Lung (tissue), 11 donors: ENCODE measurements at regions not wholly inside any gene's neighbourhood (a gene's known extent, or its start where the extent isn't known, plus 50 kb on each side); places are given as distances from the start of the nearest gene placed in this dataset.

Experiments used
- ATAC-seq: fragments of 200-7000 bp; cut with Tn5 transposase; one replicate; pipeline ENCODE4 v1.9.1; 2020; ENCODE audit warnings: moderate number of reproducible peaks; ENCODE audit not compliant: insufficient read depth, low FRiP score
- DNase-seq, 3 donors: peaks; one replicate each; pipeline ENCODE4 v3.0.0-alpha.2; 2013 to 2017
- H3K27ac ChIP-seq, 2 donors: one replicate each; pipeline ENCODE4 v1.5.1; 2013; ENCODE audit warnings: mild to moderate bottlenecking in 2 of 2, moderate library complexity in 2 of 2, control low read depth in 1 of 2, inconsistent platforms in 1 of 2, low read depth in 1 of 2, low read length in 1 of 2
- H3K27me3 ChIP-seq, 3 donors: one replicate each; pipeline ENCODE4 v1.5.1; 2013; ENCODE audit warnings: low read length in 2 of 3; ENCODE audit not compliant: control insufficient read depth in 3 of 3, insufficient read depth in 3 of 3
- H3K36me3 ChIP-seq, 4 donors: one replicate each; pipeline ENCODE4 v1.5.1; 2013; ENCODE audit warnings: low read length in 4 of 4, mild to moderate bottlenecking in 1 of 4, moderate library complexity in 1 of 4; ENCODE audit not compliant: control insufficient read depth in 4 of 4, insufficient read depth in 4 of 4
- H3K4me1 ChIP-seq, 5 donors: one replicate each; pipeline ENCODE4 v1.5.1; 2013; ENCODE audit warnings: low read length in 5 of 5, mild to moderate bottlenecking in 2 of 5, moderate library complexity in 1 of 5; ENCODE audit not compliant: control insufficient read depth in 5 of 5, insufficient read depth in 5 of 5
- H3K4me3 ChIP-seq: one replicate; pipeline ENCODE4 v1.5.1; 2013; ENCODE audit warnings: mild to moderate bottlenecking, control low read depth, moderate library complexity
- H3K9ac ChIP-seq, 2 donors: one replicate each; pipeline ENCODE4 v1.5.1; 2013; ENCODE audit warnings: low read length in 2 of 2, control low read depth in 1 of 2; ENCODE audit not compliant: insufficient read depth in 1 of 2
- H3K9me3 ChIP-seq, 4 donors: one replicate each; pipeline ENCODE4 v1.5.1; 2013; ENCODE audit warnings: low read length in 3 of 4, mild to moderate bottlenecking in 1 of 4, moderate library complexity in 1 of 4; ENCODE audit not compliant: control insufficient read depth in 4 of 4, insufficient read depth in 3 of 4
- WGBS, 2 donors: extraction: QIAGEN DNeasy Blood & Tissue Kit; methylation state at CpG; one replicate each; pipeline ENCODE4 v1.1.7; 2013; 5-methylcytosine and 5-hydroxymethylcytosine counted together
- TF ChIP-seq, protein P1 (sequence below): IDR thresholded peaks from 2 replicates; pipeline ENCODE4 v1.5.1; 2012; ENCODE audit warnings: mild to moderate bottlenecking; ENCODE audit errors: control extremely low read depth, extremely low read depth
- donor health status: control.
- donor health status: control.
- donor health status: Bipolar disorder and iron deficiency.
- donor health status: healthy.
- donor health status: DM: yes; HTN: yes; CAD: no.

- TF ChIP-seq, protein P1, sequence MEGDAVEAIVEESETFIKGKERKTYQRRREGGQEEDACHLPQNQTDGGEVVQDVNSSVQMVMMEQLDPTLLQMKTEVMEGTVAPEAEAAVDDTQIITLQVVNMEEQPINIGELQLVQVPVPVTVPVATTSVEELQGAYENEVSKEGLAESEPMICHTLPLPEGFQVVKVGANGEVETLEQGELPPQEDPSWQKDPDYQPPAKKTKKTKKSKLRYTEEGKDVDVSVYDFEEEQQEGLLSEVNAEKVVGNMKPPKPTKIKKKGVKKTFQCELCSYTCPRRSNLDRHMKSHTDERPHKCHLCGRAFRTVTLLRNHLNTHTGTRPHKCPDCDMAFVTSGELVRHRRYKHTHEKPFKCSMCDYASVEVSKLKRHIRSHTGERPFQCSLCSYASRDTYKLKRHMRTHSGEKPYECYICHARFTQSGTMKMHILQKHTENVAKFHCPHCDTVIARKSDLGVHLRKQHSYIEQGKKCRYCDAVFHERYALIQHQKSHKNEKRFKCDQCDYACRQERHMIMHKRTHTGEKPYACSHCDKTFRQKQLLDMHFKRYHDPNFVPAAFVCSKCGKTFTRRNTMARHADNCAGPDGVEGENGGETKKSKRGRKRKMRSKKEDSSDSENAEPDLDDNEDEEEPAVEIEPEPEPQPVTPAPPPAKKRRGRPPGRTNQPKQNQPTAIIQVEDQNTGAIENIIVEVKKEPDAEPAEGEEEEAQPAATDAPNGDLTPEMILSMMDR = no peak
- 89 to 95% methylated on average over 1 of the region's 1 CpG for WGBS, 2 donors
- ATAC-seq (no peak), DNase-seq (no peak)
- no peak overlapping the region for H3K4me3 ChIP-seq
- H3K36me3 ChIP-seq = no peaks in the 10 kb centered on the region
- H3K27me3 ChIP-seq = peaks cover 0 to 16% (median 4%) of the 10 kb centered on the region in 3 donors
- H3K9ac ChIP-seq = no peak overlapping the region
- H3K4me1 ChIP-seq = no peaks in the 10 kb centered on the region
- peaks cover 0 to 11% (median 0%) of the 10 kb centered on the region in 4 donors for H3K9me3 ChIP-seq
- H3K27ac ChIP-seq = no peak overlapping the region
Measured at GRCh38 chr12:113680868-113681267, 209.2 kb upstream of the LHX5 start.

DNA sequence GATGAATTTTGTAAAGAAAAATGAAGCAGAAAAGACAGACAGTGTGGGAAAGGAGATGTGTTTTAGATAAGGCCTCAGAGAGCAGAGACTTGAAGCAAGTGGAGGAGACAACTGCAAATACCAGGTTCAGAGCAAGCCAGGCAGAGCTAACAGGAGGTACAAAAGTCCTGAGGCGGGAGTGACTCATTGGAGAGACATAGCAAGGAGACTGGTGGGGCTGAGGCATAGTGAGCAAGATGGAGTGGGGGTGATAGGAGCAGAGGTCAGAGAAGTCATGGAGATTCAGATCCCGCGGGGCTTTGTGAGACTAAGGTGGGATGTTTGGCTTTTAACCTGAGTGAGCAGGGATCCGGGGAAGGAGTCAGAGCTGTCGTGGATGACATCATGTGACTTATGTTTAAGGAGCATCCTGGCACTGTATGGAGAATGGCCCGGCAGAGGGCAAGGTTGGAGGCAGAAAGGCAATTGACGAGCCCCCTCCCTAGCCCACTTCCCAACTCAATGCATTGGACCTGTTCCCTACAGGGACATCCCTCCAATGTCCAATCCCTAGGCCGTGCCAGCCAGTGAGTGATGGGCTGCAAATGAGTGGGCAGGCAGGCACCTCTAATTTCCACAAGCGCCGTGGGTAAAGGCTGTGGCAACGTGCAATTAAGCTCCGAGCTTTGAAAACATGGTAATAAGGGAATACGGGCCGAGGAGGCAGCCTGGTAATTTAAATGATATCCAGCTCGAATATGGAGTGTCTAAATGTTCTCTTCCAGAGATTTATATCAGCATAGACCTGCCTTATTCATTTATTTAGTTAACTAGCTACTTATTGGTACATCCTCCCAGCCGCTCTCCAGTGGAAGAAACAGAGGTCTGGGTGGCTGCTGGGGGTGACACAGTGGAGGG lies 206.8 kb upstream of the LHX5 start:
- Histone ChIP-seq H3K9ac (no peak overlapping the region), H3K4me1 (no peaks in the 10 kb centered on the region), H3K27me3 (peaks cover 4 to 27% (median 7%) of the 10 kb centered on the region in 3 donors), H3K9me3 (peaks cover 0 to 4% (median 0%) of the 10 kb centered on the region in 4 donors), H3K36me3 (no peaks in the 10 kb centered on the region), H3K27ac (no peak overlapping the region), H3K4me3 (no peak overlapping the region)
- TF ChIP-seq, protein P1 = no peak
- DNase-seq (no peak), ATAC-seq (no peak)
- WGBS, 2 donors = 65 to 77% methylated on average over 16 of the region's 16 CpGs

DNA sequence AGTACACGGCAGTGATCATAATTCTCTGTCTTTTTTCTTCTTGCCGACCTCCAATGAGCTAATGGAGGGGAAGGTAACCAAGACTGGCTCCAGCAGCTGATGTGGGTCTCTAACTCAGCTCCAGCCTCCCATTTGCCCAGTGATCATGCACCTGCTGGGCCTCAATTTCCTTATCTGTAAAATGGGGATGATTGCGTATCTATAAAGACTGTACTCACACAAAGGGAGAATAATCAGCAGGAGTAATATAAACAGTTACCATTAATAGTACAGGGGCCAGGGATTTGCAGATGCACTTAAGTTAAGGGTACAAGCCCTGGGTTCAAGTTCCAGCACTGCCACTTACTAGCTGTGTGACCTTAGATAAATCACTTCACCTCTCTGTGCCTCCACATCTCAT lies 204.9 kb upstream of the LHX5 start:
- Histone ChIP-seq H3K36me3 (no peaks in the 10 kb centered on the region), H3K4me3 (no peak overlapping the region), H3K9ac (no peak overlapping the region), H3K9me3 (peaks cover 0 to 5% (median 0%) of the 10 kb centered on the region in 4 donors), H3K4me1 (no peaks in the 10 kb centered on the region), H3K27ac (no peak overlapping the region), H3K27me3 (peaks cover 4 to 30% (median 7%) of the 10 kb centered on the region in 3 donors)
- no peak for DNase-seq
- TF ChIP-seq, protein P1 = no peak
- 81 to 84% methylated on average over 3 of the region's 3 CpGs for WGBS, 2 donors
- no peak for ATAC-seq
